ENCODE measurements at regions not wholly inside any gene's neighbourhood (a gene's known extent, or its start where the extent isn't known, plus 50 kb on each side); places are given as distances from the start of the nearest gene placed in this dataset.
"Not testable (repeated sequence)": the region's sequence is repeated elsewhere in the genome, so short reads cannot be mapped to it uniquely, and the experiment has no call there.

DNA sequence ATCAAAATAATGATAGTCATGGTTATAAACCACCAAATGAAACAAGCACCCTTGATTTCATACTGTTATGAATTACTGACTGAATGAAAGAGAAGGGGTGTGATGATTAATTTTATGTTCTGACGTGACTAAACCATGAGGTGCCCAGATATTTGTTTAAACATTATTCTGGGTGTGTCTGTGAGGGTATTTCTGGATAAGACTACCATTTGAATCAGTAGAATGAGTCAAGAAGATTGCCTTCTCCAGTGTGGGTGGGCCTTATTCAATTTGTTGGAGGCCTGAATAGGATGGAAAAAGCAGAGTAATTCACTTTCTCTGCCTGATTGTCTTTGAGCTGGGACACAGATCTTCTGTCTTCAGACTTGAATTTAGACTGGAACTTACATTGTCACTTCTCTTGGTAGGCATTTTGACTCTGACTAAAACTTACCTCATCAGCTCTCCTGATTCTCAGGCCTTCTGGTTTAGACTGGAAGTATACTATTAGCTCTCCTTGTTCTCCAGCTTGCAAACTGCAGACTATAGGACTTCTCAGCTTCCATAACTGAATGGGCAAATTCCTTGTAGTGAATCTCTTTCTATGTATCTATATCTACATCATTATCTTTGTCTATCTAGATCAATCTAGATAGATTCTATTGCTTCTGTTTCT lies 321.9 kb upstream of the TARS1 start:
- TF ChIP-seq SUZ12 (IDR thresholded peaks at IDR 0.05; ENCODE audit: extremely low read depth, insufficient read depth, insufficient read length) (no peak), YY1 (IDR thresholded peaks at IDR 0.05; ENCODE audit: insufficient read depth, insufficient read length) (no peak), ZNF274 (IDR thresholded peaks at IDR 0.05; ENCODE audit: low read depth, low read length) (no peak)
- DNase-seq (ENCODE audit: low read depth, low spot score) = no peak
- H3K27me3 ChIP-seq (ENCODE audit: insufficient read depth, insufficient read length) = no peaks in the 10 kb centered on the region
- no peaks in the 10 kb centered on the region for H3K4me1 ChIP-seq (ENCODE audit: insufficient read depth, insufficient read length)
- H3K9me3 ChIP-seq (ENCODE audit: insufficient read depth, low read length) = no peaks in the 10 kb centered on the region
- H3K4me3 ChIP-seq (ENCODE audit: insufficient read length, low read depth) = no peak overlapping the region
- no peaks in the 10 kb centered on the region for H3K36me3 ChIP-seq (ENCODE audit: insufficient read depth, insufficient read length, low read length)
- no peak overlapping the region for H3K9ac ChIP-seq (ENCODE audit: insufficient read length, low read depth)

DNA sequence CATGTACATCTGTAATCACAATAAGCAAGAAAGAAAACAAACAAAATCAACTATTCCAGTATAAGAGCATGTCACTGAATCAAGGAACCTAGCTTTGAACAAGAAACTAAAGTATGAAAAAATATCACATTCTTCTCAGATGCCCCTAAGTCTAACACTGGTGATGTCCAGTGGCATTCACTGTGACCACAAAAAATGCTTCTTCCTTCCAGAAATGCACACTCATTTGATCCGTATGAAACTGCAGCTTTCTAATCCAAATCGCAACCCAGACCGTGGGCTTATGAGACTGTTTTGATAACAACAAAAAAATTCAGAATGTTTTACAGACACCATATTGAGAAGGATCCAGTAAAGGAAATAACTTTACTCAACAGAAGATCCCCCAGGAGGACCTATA lies 320.1 kb upstream of the TARS1 start:
- TF ChIP-seq ZNF274 (IDR thresholded peaks at IDR 0.05; ENCODE audit: low read depth, low read length) = no peak
- no peak for TF ChIP-seq SUZ12 (IDR thresholded peaks at IDR 0.05; ENCODE audit: extremely low read depth, insufficient read depth, insufficient read length)
- no peak for TF ChIP-seq YY1 (IDR thresholded peaks at IDR 0.05; ENCODE audit: insufficient read depth, insufficient read length)
- Histone ChIP-seq H3K9me3 (ENCODE audit: insufficient read depth, low read length) (no peaks in the 10 kb centered on the region), H3K27me3 (ENCODE audit: insufficient read depth, insufficient read length) (no peaks in the 10 kb centered on the region), H3K4me3 (ENCODE audit: insufficient read length, low read depth) (no peak overlapping the region), H3K9ac (ENCODE audit: insufficient read length, low read depth) (no peak overlapping the region), H3K36me3 (ENCODE audit: insufficient read depth, insufficient read length, low read length) (no peaks in the 10 kb centered on the region), H3K4me1 (ENCODE audit: insufficient read depth, insufficient read length) (no peaks in the 10 kb centered on the region)
- DNase-seq (ENCODE audit: low read depth, low spot score) = no peak

- peaks cover 11% of the 10 kb centered on the region; the same call in 1 of the 2 replicates for H3K9me3 ChIP-seq (ENCODE audit: insufficient read depth, low read length)
- TF ChIP-seq SUZ12 (IDR thresholded peaks at IDR 0.05; ENCODE audit: extremely low read depth, insufficient read depth, insufficient read length) = no peak
- TF ChIP-seq YY1 (IDR thresholded peaks at IDR 0.05; ENCODE audit: insufficient read depth, insufficient read length) = no peak
- no peaks in the 10 kb centered on the region for H3K4me1 ChIP-seq (ENCODE audit: insufficient read depth, insufficient read length)
- DNase-seq (ENCODE audit: low read depth, low spot score) = no peak
- no peak overlapping the region for H3K4me3 ChIP-seq (ENCODE audit: insufficient read length, low read depth)
- no peaks in the 10 kb centered on the region for H3K36me3 ChIP-seq (ENCODE audit: insufficient read depth, insufficient read length, low read length)
- no peak overlapping the region for H3K9ac ChIP-seq (ENCODE audit: insufficient read length, low read depth)
- H3K27me3 ChIP-seq (ENCODE audit: insufficient read depth, insufficient read length) = no peaks in the 10 kb centered on the region
Observed at GRCh38 chr5:33129309-33129708, 311.5 kb upstream of the TARS1 start.

DNA sequence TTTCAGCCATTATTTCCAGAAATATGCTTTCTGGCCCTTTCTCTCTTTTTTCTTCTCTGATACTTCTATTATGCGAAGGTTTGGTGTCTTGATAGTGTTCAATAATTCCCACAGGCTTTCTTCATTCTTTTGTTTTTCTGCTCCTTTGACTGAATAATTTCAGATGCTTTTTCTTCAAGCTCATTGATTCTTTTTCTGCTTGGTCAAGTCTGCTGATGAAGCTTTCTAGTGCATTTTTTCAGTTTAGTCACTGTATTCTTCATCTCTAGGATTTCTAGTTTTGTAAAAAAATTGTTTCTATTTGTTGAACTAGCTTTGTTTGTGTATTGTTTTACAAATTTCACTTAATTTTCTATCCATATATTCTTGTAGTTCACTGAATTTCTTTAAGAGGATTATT lies 304.0 kb upstream of the TARS1 start:
- TF ChIP-seq SUZ12 (IDR thresholded peaks at IDR 0.05; ENCODE audit: extremely low read depth, insufficient read depth, insufficient read length) = no peak
- no peak for TF ChIP-seq YY1 (IDR thresholded peaks at IDR 0.05; ENCODE audit: insufficient read depth, insufficient read length)
- no peak for TF ChIP-seq ZNF274 (IDR thresholded peaks at IDR 0.05; ENCODE audit: low read depth, low read length)

DNA sequence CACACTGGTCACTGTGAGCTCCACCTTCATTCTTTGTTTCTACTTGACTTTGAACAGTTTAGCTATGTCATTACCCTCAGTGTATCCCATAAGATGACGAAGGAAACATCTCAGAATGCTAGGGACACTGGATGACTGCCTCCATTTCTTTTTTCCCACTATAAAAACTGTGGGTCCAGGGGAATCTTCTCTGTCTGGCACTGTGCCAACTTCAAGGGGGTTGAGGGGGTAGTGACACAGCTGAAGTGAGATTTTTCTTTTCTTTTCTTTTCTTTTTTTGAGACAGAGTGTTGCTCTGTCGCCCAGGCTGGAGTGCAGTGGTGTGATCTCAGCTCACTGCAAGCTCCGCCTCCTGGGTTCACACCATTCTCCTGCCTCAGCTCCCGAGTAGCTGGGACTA lies 302.6 kb upstream of the TARS1 start:
- not testable (repeated sequence) for H3K9ac ChIP-seq (ENCODE audit: insufficient read length, low read depth); H3K4me1 ChIP-seq (ENCODE audit: insufficient read depth, insufficient read length); H3K9me3 ChIP-seq (ENCODE audit: insufficient read depth, low read length); H3K27me3 ChIP-seq (ENCODE audit: insufficient read depth, insufficient read length); H3K4me3 ChIP-seq (ENCODE audit: insufficient read length, low read depth); H3K36me3 ChIP-seq (ENCODE audit: insufficient read depth, insufficient read length, low read length); DNase-seq (ENCODE audit: low read depth, low spot score)

More for the DNA sequence above, 304.0 kb upstream of the TARS1 start:
- Histone ChIP-seq H3K9me3 (ENCODE audit: insufficient read depth, low read length) (peaks cover 12% of the 10 kb centered on the region; the same call in 1 of the 2 replicates), H3K27me3 (ENCODE audit: insufficient read depth, insufficient read length) (no peaks in the 10 kb centered on the region), H3K4me3 (ENCODE audit: insufficient read length, low read depth) (no peak overlapping the region), H3K9ac (ENCODE audit: insufficient read length, low read depth) (no peak overlapping the region), H3K36me3 (ENCODE audit: insufficient read depth, insufficient read length, low read length) (no peaks in the 10 kb centered on the region), H3K4me1 (ENCODE audit: insufficient read depth, insufficient read length) (no peaks in the 10 kb centered on the region)
- no peak for DNase-seq (ENCODE audit: low read depth, low spot score)

GRCh38 chr5:33143405-33144123 lies 297.2 kb upstream of the TARS1 start:
- DNase-seq (ENCODE audit: low read depth, low spot score) = no peak
- no peak overlapping the region for H3K4me3 ChIP-seq (ENCODE audit: insufficient read length, low read depth)
- TF ChIP-seq YY1 (IDR thresholded peaks at IDR 0.05; ENCODE audit: insufficient read depth, insufficient read length) = no peak

DNA sequence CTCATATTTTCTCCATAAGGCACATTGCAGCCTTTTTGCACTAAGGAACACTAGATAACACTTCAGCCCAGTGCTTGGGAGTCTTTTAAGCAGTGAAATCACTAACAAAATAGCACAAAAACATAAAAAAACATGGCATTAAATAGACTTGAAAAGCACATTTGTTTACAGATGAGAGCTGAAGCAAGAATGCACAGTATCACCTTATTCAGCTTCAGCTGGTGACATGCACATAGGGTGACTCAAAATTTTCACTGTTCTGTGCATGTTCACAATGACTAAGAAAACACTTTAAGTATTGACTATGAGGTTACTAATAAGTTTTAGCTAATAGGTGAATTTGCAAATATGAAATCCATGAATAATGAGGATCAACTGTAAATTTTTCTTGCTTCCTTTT lies 293.9 kb upstream of the TARS1 start:
- no peaks in the 10 kb centered on the region for H3K27me3 ChIP-seq (ENCODE audit: insufficient read depth, insufficient read length)
- no peaks in the 10 kb centered on the region for H3K4me1 ChIP-seq (ENCODE audit: insufficient read depth, insufficient read length)
- H3K9me3 ChIP-seq (ENCODE audit: insufficient read depth, low read length) = no peaks in the 10 kb centered on the region
- no peak overlapping the region for H3K4me3 ChIP-seq (ENCODE audit: insufficient read length, low read depth)
- no peaks in the 10 kb centered on the region for H3K36me3 ChIP-seq (ENCODE audit: insufficient read depth, insufficient read length, low read length)
- DNase-seq (ENCODE audit: low read depth, low spot score) = no peak
- TF ChIP-seq ZNF274 (IDR thresholded peaks at IDR 0.05; ENCODE audit: low read depth, low read length) (no peak), YY1 (IDR thresholded peaks at IDR 0.05; ENCODE audit: insufficient read depth, insufficient read length) (no peak), SUZ12 (IDR thresholded peaks at IDR 0.05; ENCODE audit: extremely low read depth, insufficient read depth, insufficient read length) (no peak)
- no peak overlapping the region for H3K9ac ChIP-seq (ENCODE audit: insufficient read length, low read depth)

More at GRCh38 chr5:33143405-33144123, 297.2 kb upstream of the TARS1 start:
- H3K4me1 ChIP-seq (ENCODE audit: insufficient read depth, insufficient read length) = no peaks in the 10 kb centered on the region
- H3K27me3 ChIP-seq (ENCODE audit: insufficient read depth, insufficient read length) = no peaks in the 10 kb centered on the region
- H3K36me3 ChIP-seq (ENCODE audit: insufficient read depth, insufficient read length, low read length) = no peaks in the 10 kb centered on the region
- no peaks in the 10 kb centered on the region for H3K9me3 ChIP-seq (ENCODE audit: insufficient read depth, low read length)
- H3K9ac ChIP-seq (ENCODE audit: insufficient read length, low read depth) = no peak overlapping the region
